ENCODE measurements at regions not wholly inside any gene's neighbourhood (a gene's known extent, or its start where the extent isn't known, plus 50 kb on each side); places are given as distances from the start of the nearest gene placed in this dataset.

DNA sequence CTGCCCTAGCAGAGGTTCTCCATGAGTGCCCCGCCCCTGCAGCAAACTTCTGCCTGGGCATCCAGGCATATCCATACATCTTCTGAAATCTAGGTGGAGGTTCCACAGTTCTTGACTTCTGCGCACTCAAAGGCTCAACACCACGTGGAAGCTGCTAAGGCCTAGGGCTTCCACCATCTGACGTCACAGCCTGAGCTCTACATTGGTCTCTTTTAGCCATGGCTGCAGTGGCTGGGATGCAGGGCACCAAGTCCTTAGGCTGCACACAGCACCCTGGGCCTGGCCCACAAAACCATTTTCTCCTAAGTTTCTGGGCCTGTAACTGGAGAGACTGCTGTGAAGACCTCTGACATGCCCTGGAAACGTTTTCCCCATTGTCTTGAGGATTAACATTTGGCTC lies 272.6 kb upstream of the PLXNA2 start:
- no peaks in the 10 kb centered on the region for H3K79me2 ChIP-seq (ENCODE audit: low read length)
- no peak for TF ChIP-seq EZH2 (optimal IDR thresholded peaks at IDR 0.05; ENCODE audit: low read depth, low read length)
- no peak for TF ChIP-seq EZH2phosphoT487 (IDR thresholded peaks at IDR 0.05; ENCODE audit: low read length)
- TF ChIP-seq, protein P1, sequence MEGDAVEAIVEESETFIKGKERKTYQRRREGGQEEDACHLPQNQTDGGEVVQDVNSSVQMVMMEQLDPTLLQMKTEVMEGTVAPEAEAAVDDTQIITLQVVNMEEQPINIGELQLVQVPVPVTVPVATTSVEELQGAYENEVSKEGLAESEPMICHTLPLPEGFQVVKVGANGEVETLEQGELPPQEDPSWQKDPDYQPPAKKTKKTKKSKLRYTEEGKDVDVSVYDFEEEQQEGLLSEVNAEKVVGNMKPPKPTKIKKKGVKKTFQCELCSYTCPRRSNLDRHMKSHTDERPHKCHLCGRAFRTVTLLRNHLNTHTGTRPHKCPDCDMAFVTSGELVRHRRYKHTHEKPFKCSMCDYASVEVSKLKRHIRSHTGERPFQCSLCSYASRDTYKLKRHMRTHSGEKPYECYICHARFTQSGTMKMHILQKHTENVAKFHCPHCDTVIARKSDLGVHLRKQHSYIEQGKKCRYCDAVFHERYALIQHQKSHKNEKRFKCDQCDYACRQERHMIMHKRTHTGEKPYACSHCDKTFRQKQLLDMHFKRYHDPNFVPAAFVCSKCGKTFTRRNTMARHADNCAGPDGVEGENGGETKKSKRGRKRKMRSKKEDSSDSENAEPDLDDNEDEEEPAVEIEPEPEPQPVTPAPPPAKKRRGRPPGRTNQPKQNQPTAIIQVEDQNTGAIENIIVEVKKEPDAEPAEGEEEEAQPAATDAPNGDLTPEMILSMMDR (IDR thresholded peaks at IDR 0.05; ENCODE audit: low read length): no peak

DNA sequence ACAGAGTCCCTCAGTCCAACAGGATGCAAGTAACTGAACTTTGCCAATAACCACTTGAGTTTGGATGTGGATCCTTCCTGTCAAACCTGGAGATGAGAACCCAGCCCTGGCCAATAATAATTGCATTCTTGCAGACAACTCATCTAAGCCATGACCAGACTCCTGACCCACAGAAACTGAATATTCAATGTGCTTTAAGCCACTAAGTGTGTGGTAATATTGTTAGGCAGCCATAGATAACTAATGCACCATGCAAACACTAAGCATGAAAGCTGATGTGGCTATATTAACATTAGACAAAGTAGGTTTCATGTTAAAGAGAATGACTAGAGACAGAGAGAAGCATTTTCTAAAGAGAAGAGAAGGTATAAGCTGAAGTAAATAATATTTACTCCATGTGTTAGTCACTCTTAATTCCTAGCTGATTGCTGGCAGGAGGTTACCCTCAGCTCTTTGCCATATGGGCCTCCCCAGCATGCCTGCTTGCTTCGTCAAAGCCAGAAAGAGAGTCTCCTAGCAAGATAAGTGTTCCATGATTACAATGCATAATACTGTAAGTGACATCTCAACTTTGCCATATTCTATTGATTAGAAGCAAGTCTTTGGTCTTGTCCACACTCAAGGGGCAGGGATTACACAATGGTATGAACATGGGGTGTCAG lies 276.4 kb upstream of the PLXNA2 start:
- no peak overlapping the region for H3K27ac ChIP-seq (ENCODE audit: low read length)
- H3K4me2 ChIP-seq (ENCODE audit: low read depth, low read length): no peak overlapping the region
- no peaks in the 10 kb centered on the region for H3K79me2 ChIP-seq (ENCODE audit: low read length)
- H3K36me3 ChIP-seq (replicated peaks; ENCODE audit: insufficient read depth, low read length): no peaks in the 10 kb centered on the region
- no peaks in the 10 kb centered on the region for H3F3A ChIP-seq (ENCODE audit: insufficient read depth, low read length)
- no peak overlapping the region for H3K9ac ChIP-seq (ENCODE audit: low read length)
- H2AFZ ChIP-seq (ENCODE audit: low read length): no peak overlapping the region
- H4K20me1 ChIP-seq (ENCODE audit: insufficient read depth, low read length): no peaks in the 10 kb centered on the region
- no peaks in the 10 kb centered on the region for H3K9me3 ChIP-seq (replicated peaks; ENCODE audit: insufficient read depth, low read length)
- H3K27me3 ChIP-seq (replicated peaks; ENCODE audit: insufficient read depth, low read length): no peaks in the 10 kb centered on the region
- TF ChIP-seq, protein P1 (IDR thresholded peaks at IDR 0.05; ENCODE audit: low read length): no peak
- TF ChIP-seq EZH2phosphoT487 (IDR thresholded peaks at IDR 0.05; ENCODE audit: low read length): no peak
- no peak for TF ChIP-seq EZH2 (optimal IDR thresholded peaks at IDR 0.05; ENCODE audit: low read depth, low read length)
- no peak for DNase-seq
- no peak overlapping the region for H3K4me3 ChIP-seq (ENCODE audit: low read length)
- H3K9me2 ChIP-seq (replicated peaks; ENCODE audit: insufficient read depth, low read length): no peaks in the 10 kb centered on the region
- no peaks in the 10 kb centered on the region for H3K4me1 ChIP-seq (ENCODE audit: low read length)

More for the DNA sequence above, 272.6 kb upstream of the PLXNA2 start:
- no peaks in the 10 kb centered on the region for H3K36me3 ChIP-seq (replicated peaks; ENCODE audit: insufficient read depth, low read length)
- no peak for DNase-seq
- H3K4me3 ChIP-seq (ENCODE audit: low read length): no peak overlapping the region
- no peaks in the 10 kb centered on the region for H4K20me1 ChIP-seq (ENCODE audit: insufficient read depth, low read length)
- no peaks in the 10 kb centered on the region for H3K9me2 ChIP-seq (replicated peaks; ENCODE audit: insufficient read depth, low read length)
- H2AFZ ChIP-seq (ENCODE audit: low read length): no peak overlapping the region
- no peaks in the 10 kb centered on the region for H3F3A ChIP-seq (ENCODE audit: insufficient read depth, low read length)
- H3K9ac ChIP-seq (ENCODE audit: low read length): no peak overlapping the region
- no peaks in the 10 kb centered on the region for H3K4me1 ChIP-seq (ENCODE audit: low read length)
- no peak overlapping the region for H3K4me2 ChIP-seq (ENCODE audit: low read depth, low read length)
- no peak overlapping the region for H3K27ac ChIP-seq (ENCODE audit: low read length)
- H3K9me3 ChIP-seq (replicated peaks; ENCODE audit: insufficient read depth, low read length): no peaks in the 10 kb centered on the region
- H3K27me3 ChIP-seq (replicated peaks; ENCODE audit: insufficient read depth, low read length): no peaks in the 10 kb centered on the region

DNA sequence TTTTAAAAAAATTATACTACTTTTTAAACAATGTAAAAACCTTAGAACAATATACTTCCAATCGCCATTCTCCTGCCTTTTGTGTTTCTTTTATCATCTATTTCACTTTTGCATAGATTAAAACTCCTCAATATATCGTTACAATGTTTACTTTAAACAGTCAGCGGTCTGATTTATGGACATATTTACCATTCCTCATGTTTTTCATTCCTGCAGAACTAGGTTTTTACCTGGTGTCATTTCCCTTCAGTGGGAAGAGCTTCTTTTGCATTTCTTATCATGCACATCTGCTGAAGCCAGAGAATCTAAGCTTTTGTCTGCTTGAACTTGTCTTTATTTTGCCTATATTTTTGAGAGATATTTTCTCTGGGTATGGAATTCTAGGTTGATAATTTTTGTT lies 277.4 kb upstream of the PLXNA2 start:
- no peaks in the 10 kb centered on the region for H3K4me1 ChIP-seq (ENCODE audit: low read length)
- no peak overlapping the region for H3K4me3 ChIP-seq (ENCODE audit: low read length)
- no peaks in the 10 kb centered on the region for H3K9me2 ChIP-seq (replicated peaks; ENCODE audit: insufficient read depth, low read length)
- no peaks in the 10 kb centered on the region for H3K36me3 ChIP-seq (replicated peaks; ENCODE audit: insufficient read depth, low read length)
- no peaks in the 10 kb centered on the region for H4K20me1 ChIP-seq (ENCODE audit: insufficient read depth, low read length)
- no peak overlapping the region for H2AFZ ChIP-seq (ENCODE audit: low read length)
- no peaks in the 10 kb centered on the region for H3F3A ChIP-seq (ENCODE audit: insufficient read depth, low read length)
- no peaks in the 10 kb centered on the region for H3K79me2 ChIP-seq (ENCODE audit: low read length)
- no peaks in the 10 kb centered on the region for H3K9me3 ChIP-seq (replicated peaks; ENCODE audit: insufficient read depth, low read length)
- H3K27me3 ChIP-seq (replicated peaks; ENCODE audit: insufficient read depth, low read length): no peaks in the 10 kb centered on the region
- H3K4me2 ChIP-seq (ENCODE audit: low read depth, low read length): no peak overlapping the region
- no peak overlapping the region for H3K9ac ChIP-seq (ENCODE audit: low read length)
- DNase-seq: no peak
- no peak overlapping the region for H3K27ac ChIP-seq (ENCODE audit: low read length)
- TF ChIP-seq EZH2phosphoT487 (IDR thresholded peaks at IDR 0.05; ENCODE audit: low read length): no peak
- TF ChIP-seq EZH2 (optimal IDR thresholded peaks at IDR 0.05; ENCODE audit: low read depth, low read length): no peak
- TF ChIP-seq, protein P1 (IDR thresholded peaks at IDR 0.05; ENCODE audit: low read length): no peak

All from MM.1S (cell line).